ENCODE measurements at regions not wholly inside any gene's neighbourhood (a gene's known extent, or its start where the extent isn't known, plus 50 kb on each side); places are given as distances from the start of the nearest gene placed in this dataset.
A peak's percentile ranks its signal among the peaks of the same experiment; 100 is the strongest.

GRCh38 chrX:113370006-113370405 is 529.4 kb upstream of the AMOT start:
- TF ChIP-seq POLR2A (IDR thresholded peaks at IDR 0.05; ENCODE audit: low read length) = no peak
- TF ChIP-seq GATA1 (IDR thresholded peaks at IDR 0.05; ENCODE audit: low read depth, low read length) = no peak
- DNase-seq = no peak

- DNase-seq = no peak
- TF ChIP-seq POLR2A (IDR thresholded peaks at IDR 0.05; ENCODE audit: low read length) (no peak), GATA1 (IDR thresholded peaks at IDR 0.05; ENCODE audit: low read depth, low read length) (no peak)
Measured at GRCh38 chrX:113369056-113369455, 528.4 kb upstream of the AMOT start.

DNA sequence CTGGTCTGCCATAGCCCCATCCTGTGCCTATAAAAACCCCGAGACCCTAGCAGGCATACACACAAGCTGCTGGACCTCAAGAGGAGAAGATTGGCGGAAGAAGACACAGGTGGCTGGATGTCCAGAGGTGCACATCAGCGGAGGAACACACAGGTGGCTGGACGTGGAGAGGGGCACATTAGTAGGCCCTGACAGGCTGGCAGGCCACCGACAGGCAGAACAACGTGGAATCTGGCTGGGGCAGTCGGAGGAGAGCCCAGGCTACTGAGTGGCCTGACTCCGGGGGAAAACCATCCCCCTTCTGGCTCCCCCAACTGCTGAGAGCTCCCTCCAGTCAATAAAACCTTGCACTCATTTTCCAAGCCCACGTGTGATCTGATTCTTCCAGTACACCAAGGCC is 512.5 kb upstream of the AMOT start:
- no peak for DNase-seq
- no peak for TF ChIP-seq GATA1 (IDR thresholded peaks at IDR 0.05; ENCODE audit: low read depth, low read length)
- TF ChIP-seq POLR2A (IDR thresholded peaks at IDR 0.05; ENCODE audit: low read length) = no peak

DNA sequence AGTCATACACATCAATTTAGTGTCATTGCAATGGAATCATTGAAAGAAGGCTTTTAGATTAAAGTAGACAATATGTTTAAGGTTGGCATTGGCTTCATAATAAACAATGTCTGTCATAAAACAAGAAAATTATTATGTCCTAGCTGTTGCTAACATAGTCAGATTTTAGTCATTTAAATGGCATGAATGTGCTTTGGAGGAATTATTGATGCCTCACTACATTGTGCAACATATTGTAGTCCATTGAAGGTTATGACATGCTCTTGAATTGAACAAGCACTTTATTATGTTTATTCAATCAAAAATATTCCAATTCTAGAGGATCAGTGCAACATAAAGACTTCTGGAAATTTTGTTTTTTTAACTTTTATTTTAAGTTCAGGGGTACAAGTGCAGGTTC is 489.8 kb upstream of the AMOT start:
- TF ChIP-seq POLR2A (IDR thresholded peaks at IDR 0.05; ENCODE audit: low read length) (no peak), GATA1 (IDR thresholded peaks at IDR 0.05; ENCODE audit: low read depth, low read length) (no peak)
- DNase-seq = no peak

DNA sequence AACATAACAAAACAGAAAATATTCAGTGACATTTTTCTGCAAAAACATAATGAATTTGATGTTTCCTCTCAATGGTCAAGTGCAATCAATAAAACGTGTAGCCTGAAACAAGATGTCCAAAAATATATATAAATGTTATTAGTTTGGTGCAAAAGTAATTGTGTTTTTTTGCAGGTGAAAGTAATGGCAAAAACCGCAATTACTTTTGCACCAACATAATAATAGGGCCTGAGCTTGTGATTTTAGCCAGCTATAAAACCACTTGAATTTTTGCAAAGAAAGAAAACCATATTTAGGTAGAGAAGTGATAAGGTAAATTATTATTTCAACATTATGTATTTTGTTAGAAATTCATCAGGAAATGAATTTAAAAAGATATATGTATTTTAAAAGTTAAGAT is 475.3 kb upstream of the AMOT start:
- DNase-seq = no peak
- TF ChIP-seq GATA1 (IDR thresholded peaks at IDR 0.05; ENCODE audit: low read depth, low read length) (no peak), POLR2A (IDR thresholded peaks at IDR 0.05; ENCODE audit: low read length) (no peak)

GRCh38 chrX:113305496-113305895 is 464.9 kb upstream of the AMOT start:
- TF ChIP-seq GATA1 (IDR thresholded peaks at IDR 0.05; ENCODE audit: low read depth, low read length) (no peak), POLR2A (IDR thresholded peaks at IDR 0.05; ENCODE audit: low read length) (no peak)

DNA sequence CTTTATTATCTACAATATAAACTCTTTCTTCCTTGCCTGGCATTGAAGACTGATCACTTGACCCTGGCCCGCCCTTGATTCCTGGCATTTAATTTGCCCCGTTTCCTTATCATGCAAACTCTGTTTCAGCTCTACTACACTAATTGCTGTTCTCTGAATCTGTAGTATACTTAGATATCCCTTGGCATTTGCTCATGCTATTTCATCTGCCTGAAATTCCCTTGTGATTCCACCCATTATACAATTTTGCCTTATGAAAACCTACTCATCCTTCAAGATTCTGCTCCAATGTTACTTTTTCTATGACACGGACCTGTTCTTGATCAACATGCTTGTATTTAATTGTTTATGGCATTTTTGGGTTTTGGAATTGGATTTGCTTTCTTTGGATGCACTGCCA is 459.9 kb upstream of the AMOT start:
- TF ChIP-seq POLR2A (IDR thresholded peaks at IDR 0.05; ENCODE audit: low read length) = no peak
- TF ChIP-seq GATA1 (IDR thresholded peaks at IDR 0.05; ENCODE audit: low read depth, low read length) = no peak
- DNase-seq = no peak

More at GRCh38 chrX:113305496-113305895, 464.9 kb upstream of the AMOT start:
- DNase-seq = no peak

DNA sequence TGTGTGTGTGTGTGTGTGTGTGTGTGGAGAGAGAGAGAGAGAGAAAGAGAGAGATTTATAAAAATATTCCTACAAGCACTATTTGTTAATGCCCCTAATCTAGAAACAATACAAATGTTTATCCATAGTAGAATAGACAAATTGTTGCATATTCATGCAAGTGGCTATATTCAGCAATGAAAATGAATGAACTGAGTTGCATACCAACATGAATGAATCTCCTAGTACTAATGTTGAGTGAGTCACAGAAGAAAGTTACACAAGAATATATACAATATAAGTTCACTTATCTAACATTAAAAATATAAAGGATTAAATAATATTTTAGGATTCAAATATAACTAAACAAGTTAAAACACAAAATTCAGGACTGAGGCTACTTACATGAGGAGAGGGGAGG is 456.8 kb upstream of the AMOT start:
- no peak for DNase-seq
- no peak for TF ChIP-seq GATA1 (IDR thresholded peaks at IDR 0.05; ENCODE audit: low read depth, low read length)
- no peak for TF ChIP-seq POLR2A (IDR thresholded peaks at IDR 0.05; ENCODE audit: low read length)

GRCh38 chrX:113289503-113289902 is 448.9 kb upstream of the AMOT start:
- DNase-seq = no peak
- no peak for TF ChIP-seq POLR2A (IDR thresholded peaks at IDR 0.05; ENCODE audit: low read length)
- no peak for TF ChIP-seq GATA1 (IDR thresholded peaks at IDR 0.05; ENCODE audit: low read depth, low read length)

- no peak for DNase-seq
- TF ChIP-seq POLR2A (IDR thresholded peaks at IDR 0.05; ENCODE audit: low read length) (no peak), GATA1 (IDR thresholded peaks at IDR 0.05; ENCODE audit: low read depth, low read length) (no peak)
Measured at GRCh38 chrX:113287761-113288160, 447.1 kb upstream of the AMOT start.

DNA sequence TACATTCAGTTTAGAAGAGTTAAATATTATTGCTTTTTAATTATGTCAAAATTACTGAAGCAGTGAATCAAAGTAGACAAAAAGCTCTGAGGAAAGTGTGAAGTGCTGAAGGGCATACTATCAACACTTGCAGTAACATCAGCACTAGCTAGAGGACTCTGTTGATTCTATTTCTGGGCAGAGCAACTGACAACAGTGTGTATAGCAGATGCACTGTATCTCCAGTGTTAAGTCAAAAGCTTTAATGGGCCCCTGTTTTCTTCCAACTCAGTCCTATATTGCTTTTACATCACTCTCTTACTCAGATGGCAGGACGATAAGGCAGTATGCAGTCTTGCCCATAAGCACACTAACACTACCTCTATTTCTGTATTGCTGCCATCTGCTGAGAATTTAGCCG is 435.2 kb upstream of the AMOT start:
- DNase-seq = no peak
- TF ChIP-seq POLR2A (IDR thresholded peaks at IDR 0.05; ENCODE audit: low read length) = no peak
- no peak for TF ChIP-seq GATA1 (IDR thresholded peaks at IDR 0.05; ENCODE audit: low read depth, low read length)

DNA sequence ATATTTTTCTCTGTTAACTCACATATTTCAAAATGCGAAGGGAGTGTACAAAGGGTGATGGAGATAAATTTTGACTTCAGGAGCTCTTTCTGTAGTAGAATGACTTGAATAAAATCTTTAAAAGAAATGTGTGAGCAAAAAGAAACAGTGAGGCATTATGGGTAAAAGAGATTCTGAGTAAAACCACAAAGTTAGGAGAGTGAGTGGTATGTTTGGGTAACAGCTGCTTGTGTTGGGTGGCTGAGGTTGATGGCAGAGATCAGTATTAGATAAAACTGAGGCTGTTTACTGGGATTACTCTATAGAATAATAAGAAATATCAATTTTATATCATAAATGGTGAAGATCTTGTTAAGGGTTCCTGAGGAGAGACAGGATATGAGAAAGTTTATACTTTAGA is 434.2 kb upstream of the AMOT start:
- TF ChIP-seq GATA1 (IDR thresholded peaks at IDR 0.05; ENCODE audit: low read depth, low read length) (no peak), POLR2A (IDR thresholded peaks at IDR 0.05; ENCODE audit: low read length) (no peak)
- DNase-seq = no peak

DNA sequence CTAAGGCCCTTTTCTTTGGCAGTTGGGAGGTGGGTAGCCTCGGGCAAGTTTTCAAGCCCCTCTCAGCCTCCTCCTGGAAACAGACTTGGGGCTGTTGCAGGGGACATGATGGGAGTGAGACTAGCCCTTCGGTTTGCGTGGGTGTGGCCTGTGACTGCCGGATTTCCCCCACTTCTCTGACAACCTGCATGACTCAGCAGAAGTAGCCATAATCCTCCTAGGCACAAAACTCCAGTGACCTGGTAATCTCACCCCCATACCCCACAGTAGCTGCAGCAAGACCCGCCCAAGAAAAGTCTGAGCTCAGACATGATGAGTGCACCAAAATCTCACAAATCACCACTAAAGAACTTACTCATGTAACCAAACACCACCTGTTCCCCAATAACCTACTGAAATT is 433.7 kb upstream of the AMOT start:
- DNase-seq = no peak
- no peak for TF ChIP-seq GATA1 (IDR thresholded peaks at IDR 0.05; ENCODE audit: low read depth, low read length)
- no peak for TF ChIP-seq POLR2A (IDR thresholded peaks at IDR 0.05; ENCODE audit: low read length)

DNA sequence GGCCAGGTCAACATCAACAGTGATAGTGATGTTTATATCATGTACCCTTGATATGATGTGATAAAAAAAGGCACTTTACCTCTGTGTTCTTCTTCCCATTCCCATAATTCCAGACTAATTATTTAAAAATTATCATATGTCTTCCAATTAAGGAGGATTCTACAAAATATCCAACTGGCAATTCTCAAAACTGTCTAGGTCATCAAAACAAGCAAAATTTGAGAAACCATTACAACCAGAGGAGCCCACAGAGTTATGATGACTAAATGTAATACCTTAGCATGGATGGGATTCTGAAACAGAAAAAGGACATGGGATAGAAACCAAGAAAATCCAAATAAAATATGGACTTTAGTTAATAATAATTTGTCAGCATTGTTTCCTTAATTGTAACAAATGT is 428.6 kb upstream of the AMOT start:
- no peak for TF ChIP-seq GATA1 (IDR thresholded peaks at IDR 0.05; ENCODE audit: low read depth, low read length)
- TF ChIP-seq POLR2A (IDR thresholded peaks at IDR 0.05; ENCODE audit: low read length) = no peak
- no peak for DNase-seq

DNA sequence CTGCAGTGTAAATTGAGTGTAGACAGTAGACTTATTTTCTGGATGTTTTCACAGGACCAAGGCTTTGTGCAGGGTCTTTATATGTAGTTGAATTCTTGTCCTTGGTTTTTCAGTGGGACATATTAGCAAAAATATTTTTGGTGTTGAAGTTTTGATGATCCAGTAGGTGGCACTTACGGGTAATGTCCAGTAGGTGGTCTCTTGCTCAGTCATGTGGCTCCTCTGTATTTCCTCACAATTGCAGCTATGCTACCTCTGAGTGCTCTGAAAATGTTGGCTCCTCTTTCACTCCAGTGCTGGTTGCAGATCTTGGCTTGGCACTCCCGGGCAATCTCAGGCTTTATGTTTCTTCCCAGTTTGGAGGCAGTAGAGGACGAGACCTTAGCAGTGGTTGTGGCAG is 419.8 kb upstream of the AMOT start:
- no peak for DNase-seq
- TF ChIP-seq GATA1 (IDR thresholded peaks at IDR 0.05; ENCODE audit: low read depth, low read length) = no peak

DNA sequence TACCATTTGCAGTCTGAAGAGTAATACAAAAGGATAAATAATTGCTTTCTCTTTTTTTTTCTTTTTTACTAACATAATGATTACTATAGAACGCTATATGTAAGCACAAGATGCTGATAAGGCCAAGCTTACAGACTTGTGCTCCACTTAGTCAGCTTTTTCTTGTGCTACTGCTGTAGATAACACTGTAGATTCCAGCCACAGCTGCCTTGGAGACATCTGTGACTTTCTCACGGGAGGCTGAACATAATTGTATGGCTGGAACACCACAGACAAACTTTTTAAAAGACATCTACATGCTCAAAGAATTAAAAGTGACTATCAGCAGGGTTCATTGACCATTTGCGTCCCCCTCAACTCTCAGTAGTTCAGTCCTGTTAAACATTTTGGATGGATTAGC is 381.7 kb upstream of the AMOT start:
- TF ChIP-seq POLR2A (IDR thresholded peaks at IDR 0.05; ENCODE audit: low read length) (no peak), GATA1 (IDR thresholded peaks at IDR 0.05; ENCODE audit: low read depth, low read length) (no peak)

More for the DNA sequence above, 381.7 kb upstream of the AMOT start:
- peak; percentile 4 to 14 for DNase-seq

Data from erythroblast (primary cell).